ENCODE measurements at regions not wholly inside any gene's neighbourhood (a gene's known extent, or its start where the extent isn't known, plus 50 kb on each side); places are given as distances from the start of the nearest gene placed in this dataset.

GRCh38 chr13:90413548-90413947, 933.9 kb upstream of the MIR17HG start:
- DNase-seq (ENCODE audit: low read depth in 2 of 2, low spot score in 1 of 2): no peak

DNA sequence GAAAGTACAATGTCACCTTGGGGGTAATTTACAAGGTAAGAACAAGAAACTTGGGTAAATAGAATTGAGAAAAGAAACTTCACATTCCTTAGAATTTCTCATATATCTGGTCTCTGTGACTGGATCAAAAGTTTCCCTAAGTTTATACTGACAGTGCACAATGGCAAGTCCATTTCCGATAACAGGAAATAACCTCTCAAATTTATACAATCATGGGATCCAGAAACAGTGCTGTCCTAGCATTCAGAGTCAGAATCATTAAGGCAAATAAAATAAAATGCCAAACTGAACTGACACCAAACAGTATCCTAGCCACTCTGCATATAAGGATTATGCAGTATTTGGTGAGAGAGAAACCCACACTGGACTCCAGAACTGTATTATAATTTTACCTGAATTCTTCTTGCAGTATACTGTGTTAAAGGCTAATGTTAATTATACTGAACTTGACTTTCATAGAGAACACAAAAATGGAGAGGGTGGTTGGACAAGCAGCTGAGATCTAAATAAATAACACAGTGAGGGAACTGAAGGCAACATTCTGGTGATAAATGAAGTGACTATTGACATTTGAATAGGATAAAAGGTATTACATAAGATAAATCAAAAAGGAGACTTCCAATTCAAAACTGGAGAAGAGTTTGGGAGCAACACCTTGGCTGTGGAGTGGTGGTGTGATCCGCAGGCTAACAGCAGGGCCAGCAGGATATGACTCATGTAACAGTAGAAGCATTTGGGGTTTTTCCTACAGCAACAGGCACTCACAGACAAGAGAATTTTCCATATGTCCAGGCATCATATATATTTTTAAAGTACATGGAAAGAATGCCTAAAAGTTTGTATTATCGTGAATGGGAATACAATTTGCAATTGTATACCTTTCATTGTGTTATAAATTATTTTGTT, 932.5 kb upstream of the MIR17HG start:
- no peak for DNase-seq (ENCODE audit: low read depth in 2 of 2, low spot score in 1 of 2)

- no peak for DNase-seq (ENCODE audit: low read depth in 2 of 2, low spot score in 1 of 2)
These were observed 931.6 kb upstream of the MIR17HG start for GRCh38 chr13:90415902-90416301.

DNA sequence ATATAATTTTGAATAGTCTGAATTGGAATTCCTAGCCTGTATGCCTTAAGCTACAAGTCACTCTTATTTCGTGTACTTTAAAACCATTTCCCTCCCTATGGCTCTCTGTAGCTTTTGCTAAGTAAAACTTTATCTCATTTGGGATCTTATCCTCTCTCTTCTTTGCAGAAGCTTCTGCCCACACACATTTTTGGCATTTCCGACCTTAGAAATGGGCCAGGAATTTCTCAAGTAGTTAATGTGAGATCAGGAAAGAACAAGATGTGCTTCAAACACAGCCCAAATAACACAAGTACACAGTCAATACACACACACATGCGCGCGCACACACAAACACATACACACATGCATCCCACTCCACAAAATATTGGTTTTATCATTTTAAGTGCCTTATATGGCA, 931.0 kb upstream of the MIR17HG start:
- no peak for DNase-seq (ENCODE audit: low read depth in 2 of 2, low spot score in 1 of 2)

DNA sequence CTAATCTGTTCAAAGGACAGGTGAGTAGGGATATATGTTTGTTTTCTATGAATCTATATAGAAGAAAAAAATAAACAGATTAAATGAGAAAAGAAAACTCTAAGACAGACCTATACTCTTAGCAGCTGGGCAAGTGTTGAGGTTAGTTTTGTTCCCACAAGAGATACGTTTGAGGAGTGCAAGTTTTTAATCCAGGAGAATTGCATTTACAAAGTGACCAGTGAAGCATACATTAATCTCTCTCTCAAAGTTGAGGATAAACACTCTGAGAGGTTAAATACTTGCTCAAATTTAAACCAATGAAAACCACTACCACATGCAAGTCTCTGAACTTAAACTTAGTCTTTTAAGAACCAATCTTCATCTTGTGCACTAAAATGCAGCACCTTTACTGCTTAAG, 930.5 kb upstream of the MIR17HG start:
- DNase-seq (ENCODE audit: low read depth in 2 of 2, low spot score in 1 of 2): no peak

DNA sequence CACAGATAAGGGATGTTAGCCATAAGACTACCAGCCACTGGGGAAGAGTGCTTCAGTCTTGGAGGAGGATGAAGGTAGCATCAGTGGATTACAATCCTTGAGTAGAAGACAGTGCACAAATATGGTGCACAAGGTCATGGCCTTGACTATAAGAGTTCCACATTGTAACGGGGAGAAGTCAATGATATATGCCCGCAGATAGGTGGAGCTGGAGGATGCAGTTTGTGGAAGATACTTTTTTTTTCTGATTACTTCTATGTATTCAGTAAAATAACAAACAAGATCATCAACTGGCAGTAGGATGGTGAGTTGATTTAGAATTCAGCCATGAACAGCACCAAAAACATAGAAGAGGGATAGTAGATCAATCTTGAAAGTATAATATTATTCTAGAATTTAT, 926.8 kb upstream of the MIR17HG start:
- DNase-seq (ENCODE audit: low read depth in 2 of 2, low spot score in 1 of 2): no peak

GRCh38 chr13:90427322-90428272, 919.9 kb upstream of the MIR17HG start:
- no peak for DNase-seq (ENCODE audit: low read depth in 2 of 2, low spot score in 1 of 2)

DNA sequence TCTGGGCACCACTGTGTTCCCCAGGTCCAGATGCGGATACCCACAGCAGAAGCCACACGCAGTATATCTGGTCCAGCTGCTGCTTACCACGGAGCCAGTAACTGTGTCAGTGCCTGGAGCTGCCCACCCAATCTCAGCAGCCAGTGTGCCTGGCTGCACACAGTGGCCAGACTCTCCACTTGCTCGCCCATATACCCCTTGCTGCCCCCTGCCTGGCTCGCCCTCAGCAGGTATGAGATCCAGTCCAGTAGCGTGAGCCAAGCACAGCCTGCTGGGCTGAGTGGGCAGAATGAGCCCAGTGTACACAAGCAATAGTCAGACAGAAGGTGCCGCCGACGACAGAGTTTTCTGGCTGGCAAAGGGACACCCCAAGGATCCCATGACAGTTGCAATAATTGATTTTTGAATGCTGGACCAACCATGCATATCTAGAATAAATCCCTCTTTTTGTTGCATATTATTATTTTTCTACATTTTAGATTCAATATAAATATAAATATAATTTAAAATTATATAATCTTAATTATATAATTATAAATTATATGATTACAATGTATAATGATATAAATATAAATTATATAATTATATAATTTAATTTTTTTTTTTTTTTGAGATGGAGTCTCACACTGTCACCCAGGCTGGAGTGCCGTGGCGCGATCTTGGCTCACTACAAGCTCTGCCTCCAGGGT, 918.8 kb upstream of the MIR17HG start:
- DNase-seq (ENCODE audit: low read depth in 2 of 2, low spot score in 1 of 2): no peak

GRCh38 chr13:90430127-90430526, 917.4 kb upstream of the MIR17HG start:
- no peak for DNase-seq (ENCODE audit: low read depth in 2 of 2, low spot score in 1 of 2)

- no peak for DNase-seq (ENCODE audit: low read depth in 2 of 2, low spot score in 1 of 2)
These were observed 910.8 kb upstream of the MIR17HG start for GRCh38 chr13:90436697-90437096.

GRCh38 chr13:90438576-90438975, 908.9 kb upstream of the MIR17HG start:
- DNase-seq (ENCODE audit: low read depth in 2 of 2, low spot score in 1 of 2): no peak

DNA sequence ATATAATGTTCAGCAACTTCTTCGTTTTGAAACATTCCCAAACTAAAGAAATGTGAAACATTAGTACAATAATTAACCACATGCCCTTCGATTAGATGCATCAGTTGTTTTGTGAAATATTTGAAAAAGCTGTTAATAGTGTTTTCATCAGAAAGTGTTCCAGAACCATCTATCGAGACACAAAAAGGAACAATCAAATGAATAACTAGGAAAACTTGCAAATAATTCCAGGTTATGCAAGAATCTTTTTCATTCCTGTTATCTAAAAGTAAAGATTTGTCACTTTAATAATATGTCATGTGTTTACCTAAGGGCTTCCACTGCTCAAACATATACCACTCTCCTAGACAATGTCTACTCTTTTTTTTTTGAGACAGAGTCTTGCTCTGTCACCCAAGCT, 904.2 kb upstream of the MIR17HG start:
- no peak for DNase-seq (ENCODE audit: low read depth in 2 of 2, low spot score in 1 of 2)

GRCh38 chr13:90444232-90444631, 903.3 kb upstream of the MIR17HG start:
- DNase-seq (ENCODE audit: low read depth in 2 of 2, low spot score in 1 of 2): no peak

DNA sequence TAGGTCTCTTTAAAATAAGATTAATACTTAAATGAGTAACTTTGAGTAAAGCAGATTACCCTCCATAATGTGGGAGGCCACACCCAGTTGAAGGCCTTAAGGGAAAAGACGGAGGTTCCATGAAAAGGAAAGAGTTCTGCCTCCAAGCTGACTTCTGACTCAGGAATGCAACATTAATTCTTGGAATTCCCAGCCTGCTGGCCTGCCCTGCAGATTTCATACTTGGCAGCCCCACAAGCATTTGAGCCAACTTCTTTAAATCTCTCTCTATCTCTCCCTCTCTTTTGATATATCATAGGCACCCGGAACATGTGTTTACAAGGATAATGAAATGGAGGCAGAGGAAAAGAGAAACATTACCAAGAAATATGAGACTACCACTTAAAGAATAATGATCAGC, 902.3 kb upstream of the MIR17HG start:
- no peak for DNase-seq (ENCODE audit: low read depth in 2 of 2, low spot score in 1 of 2)

- DNase-seq (ENCODE audit: low read depth in 2 of 2, low spot score in 1 of 2): no peak
These were observed 900.3 kb upstream of the MIR17HG start for GRCh38 chr13:90447034-90447733.

- DNase-seq (ENCODE audit: low read depth in 2 of 2, low spot score in 1 of 2): no peak
These were observed 899.8 kb upstream of the MIR17HG start for GRCh38 chr13:90447734-90448101.

GRCh38 chr13:90448466-90449037, 898.9 kb upstream of the MIR17HG start:
- no peak for DNase-seq (ENCODE audit: low read depth in 2 of 2, low spot score in 1 of 2)

- DNase-seq (ENCODE audit: low read depth in 2 of 2, low spot score in 1 of 2): no peak
These were observed 894.1 kb upstream of the MIR17HG start for GRCh38 chr13:90453342-90453741.

DNA sequence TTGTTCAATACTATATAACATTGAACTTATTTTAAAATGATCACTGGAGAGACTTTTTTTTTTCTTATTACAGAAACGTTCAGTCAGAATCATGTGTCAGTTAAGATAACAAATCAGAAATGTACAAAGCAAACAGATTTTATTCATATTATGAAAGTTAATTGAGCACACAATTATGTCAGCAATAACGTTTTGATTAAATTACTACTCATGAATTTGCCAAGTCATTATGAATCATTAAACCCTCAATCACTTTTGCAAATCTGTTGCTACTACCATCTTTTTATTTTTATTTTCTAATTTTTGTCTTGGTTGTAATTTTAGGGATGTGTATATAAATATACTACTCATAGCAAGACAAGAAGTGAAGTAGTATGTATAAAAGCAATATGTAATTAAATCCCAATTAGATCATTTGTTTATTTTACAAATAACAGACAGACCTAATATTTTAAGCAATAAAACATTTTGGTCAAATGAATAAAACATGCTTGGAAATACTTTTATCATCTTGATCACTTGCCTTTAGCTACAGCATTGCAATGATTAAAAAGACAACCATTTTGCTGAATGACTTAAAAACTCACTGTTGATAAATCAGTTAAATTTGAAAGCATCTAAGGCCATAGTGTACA, 893.4 kb upstream of the MIR17HG start:
- DNase-seq (ENCODE audit: low read depth in 2 of 2, low spot score in 1 of 2): no peak

- no peak for DNase-seq (ENCODE audit: low read depth in 2 of 2, low spot score in 1 of 2)
These were observed 892.4 kb upstream of the MIR17HG start for GRCh38 chr13:90455067-90455466.
